ENCODE measurements at regions not wholly inside any gene's neighbourhood (a gene's known extent, or its start where the extent isn't known, plus 50 kb on each side); places are given as distances from the start of the nearest gene placed in this dataset.

DNA sequence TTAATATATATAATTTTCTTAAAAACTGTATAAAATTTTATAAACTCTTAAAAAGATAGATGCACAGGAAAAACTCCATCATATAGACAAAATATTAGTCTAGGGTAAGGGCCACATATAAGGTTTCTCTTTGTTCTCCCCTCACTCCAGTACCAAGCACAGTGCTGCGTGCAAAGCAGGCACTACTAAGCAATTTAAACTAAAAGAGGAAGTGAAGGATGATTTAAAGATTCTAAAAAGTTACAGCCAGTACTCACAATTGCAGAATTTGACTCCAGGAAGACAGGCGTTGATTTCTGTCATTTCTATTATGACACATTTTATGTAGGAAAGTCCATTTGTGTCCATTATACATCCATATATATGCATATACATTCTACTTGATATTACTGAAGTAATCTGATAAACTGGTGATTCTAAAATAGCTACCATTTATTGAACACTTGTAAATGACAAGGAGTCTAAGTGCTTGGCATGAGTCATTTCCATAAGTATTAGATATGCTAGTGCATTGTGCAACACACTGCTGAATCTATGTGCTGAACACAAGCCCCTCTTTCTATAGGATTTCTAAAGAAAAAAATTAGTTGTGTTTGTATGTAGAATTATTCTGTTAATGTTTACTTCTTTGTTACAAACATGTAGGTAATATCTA is 785.5 kb upstream of the ARRDC4 start:
- no peak overlapping the region for H3K27ac ChIP-seq
- no peak for TF ChIP-seq CTCF (conservative IDR thresholded peaks at IDR 0.05)

DNA sequence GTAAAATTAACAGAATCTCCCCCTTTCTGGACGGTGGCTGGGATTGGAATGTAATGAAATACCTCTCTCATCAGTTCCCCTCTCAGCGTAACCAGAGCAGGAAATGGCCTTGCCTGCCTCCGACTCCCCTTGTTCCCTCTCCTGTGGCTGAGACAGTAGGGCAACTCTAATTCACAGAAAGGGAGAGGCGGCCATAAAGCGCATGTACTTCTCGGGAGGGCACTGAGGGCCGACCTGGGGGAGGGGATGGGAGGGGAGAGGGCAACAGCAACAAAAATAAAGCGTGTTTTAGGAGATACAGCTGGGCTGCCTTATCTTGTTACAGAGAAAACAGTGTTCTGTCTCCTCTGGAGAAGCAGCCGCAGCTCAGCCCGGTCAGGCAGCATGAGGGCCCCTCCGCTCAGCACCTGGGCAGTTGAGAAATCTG is 783.3 kb upstream of the ARRDC4 start:
- TF ChIP-seq CTCF (conservative IDR thresholded peaks at IDR 0.05), result no peak
- H3K27ac ChIP-seq, result no peak overlapping the region

DNA sequence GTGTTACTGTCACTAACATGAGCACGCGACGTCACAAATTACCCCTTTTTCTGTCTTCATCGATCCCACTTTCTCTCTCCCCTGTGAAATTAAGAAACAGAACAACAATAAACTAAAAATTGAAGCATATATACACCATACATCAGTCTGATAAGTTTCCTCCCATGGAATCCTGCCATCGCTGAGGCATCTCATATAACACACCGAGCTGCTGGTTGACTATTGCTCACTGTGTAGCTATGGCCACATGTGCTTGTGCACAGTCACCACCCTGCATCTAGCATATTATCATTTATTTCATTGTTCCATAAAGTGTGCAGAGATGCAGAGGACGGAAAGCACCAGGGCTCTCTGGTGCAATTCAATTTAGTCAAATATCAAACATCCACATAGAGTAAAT is 777.9 kb upstream of the ARRDC4 start:
- TF ChIP-seq CTCF (conservative IDR thresholded peaks at IDR 0.05), result no peak
- H3K27ac ChIP-seq, result no peak overlapping the region

DNA sequence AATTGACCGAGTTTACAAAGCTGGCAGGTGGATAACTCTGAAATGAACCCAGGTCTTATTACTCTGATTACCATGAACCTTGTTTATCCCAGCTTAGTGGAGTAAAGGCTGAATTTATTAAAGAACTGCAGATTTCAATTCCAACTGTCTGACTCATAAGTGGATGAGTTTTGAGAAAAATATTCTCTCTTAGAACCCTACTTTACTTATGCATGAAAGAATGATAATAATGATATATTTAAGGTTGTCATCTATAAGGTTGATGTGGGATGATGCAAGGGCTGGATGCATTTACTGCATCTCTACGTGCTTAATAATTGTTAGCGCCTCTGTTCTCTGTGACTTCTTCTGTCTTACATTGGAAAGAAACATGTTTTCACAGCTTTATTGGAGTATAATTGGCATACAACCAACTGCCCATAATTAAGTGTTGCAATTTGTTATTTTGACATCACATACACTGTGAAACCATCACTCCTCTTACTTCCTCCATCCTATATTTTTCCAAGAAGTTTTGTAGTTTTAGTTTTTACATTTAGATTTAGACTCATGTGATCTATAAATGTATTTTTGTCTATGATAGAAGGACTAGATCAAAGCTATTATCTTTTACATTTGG is 771.2 kb upstream of the ARRDC4 start:
- TF ChIP-seq CTCF (conservative IDR thresholded peaks at IDR 0.05), result no peak
- H3K27ac ChIP-seq, result no peak overlapping the region

GRCh38 chr15:97194750-97195149 is 765.8 kb upstream of the ARRDC4 start:
- H3K27ac ChIP-seq, result no peak overlapping the region
- TF ChIP-seq CTCF (conservative IDR thresholded peaks at IDR 0.05), result no peak

- no peak overlapping the region for H3K27ac ChIP-seq
- no peak for TF ChIP-seq CTCF (conservative IDR thresholded peaks at IDR 0.05)
Observed at GRCh38 chr15:97196048-97197014, 764.2 kb upstream of the ARRDC4 start.

DNA sequence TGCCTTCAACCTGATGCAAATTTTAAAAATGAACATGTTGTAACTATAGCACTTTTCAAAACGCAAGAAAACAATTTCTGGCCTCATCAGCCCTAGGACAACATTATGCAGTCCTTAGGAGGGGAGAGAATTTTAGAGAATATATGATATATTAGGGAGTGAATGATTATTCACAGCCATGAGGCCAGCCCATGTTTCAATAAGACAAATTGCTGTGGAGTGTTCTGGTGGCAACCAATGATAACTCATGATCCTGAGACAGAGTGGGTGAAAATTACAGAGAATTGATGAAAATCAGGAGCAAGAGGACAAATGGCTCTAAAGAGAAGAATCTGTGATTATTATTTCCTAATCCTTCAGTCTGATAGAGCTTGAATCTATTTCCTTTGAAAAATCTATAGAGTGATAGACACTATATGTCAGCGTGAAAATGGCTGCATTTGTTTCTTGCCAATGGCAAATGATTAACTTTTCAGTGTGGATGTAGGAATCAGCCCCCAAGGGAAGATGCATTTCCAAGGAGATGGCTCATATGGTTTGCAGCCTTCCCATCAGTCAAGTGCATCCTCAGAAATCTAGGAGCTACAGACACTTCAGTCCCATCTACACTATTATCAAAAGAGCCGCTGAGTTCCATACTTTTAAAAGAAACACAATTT is 761.0 kb upstream of the ARRDC4 start:
- no peak for TF ChIP-seq CTCF (conservative IDR thresholded peaks at IDR 0.05)

More for the DNA sequence above, 761.0 kb upstream of the ARRDC4 start:
- H3K27ac ChIP-seq, result no peak overlapping the region
